Islet precursor cell (in vitro differentiated cells): ENCODE measurements at regions not wholly inside any gene's neighbourhood (a gene's known extent, or its start where the extent isn't known, plus 50 kb on each side); places are given as distances from the start of the nearest gene placed in this dataset.

Experiments
- DNase-seq: peaks from one replicate; pipeline ENCODE4 v3.0.0-alpha.2; 2018

DNA sequence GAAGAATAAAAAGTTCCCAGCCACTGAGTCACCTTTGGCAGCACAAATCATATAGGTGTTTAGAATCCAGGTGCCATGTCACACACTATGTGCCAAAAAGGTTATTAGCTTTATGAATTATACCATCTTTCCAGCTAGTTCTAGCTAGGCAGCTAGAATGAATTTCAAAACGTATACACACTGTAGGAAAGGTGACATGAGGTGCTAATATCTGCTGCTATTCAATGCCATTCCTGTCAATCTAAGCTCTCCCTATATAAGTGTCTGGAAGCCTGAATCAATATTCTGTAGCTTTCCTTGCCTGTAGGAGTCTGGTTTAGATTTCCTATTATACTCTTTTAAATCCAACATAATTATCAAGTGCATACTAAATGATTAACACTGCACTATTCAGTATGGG lies 868.6 kb downstream of the GATA3 start:
- DNase-seq, result no peak

DNA sequence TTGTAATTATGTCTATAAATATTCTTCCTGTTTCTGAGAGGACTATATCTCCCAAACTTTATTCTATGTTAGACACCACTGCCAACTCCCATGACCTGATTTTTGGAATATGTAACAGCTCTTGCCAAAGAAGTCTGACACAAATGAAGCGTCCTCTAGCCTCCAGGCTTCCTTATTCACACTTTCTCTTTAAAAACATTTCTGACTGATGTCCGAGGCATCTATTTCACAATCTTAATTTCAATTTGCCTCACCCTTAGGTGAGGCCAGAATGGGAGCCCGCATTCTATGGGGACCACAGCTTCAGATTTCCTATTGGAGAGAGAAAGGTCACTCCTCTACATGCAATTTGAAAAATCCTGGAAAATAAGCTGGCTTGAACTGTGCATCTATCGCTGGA lies 873.2 kb downstream of the GATA3 start:
- no peak for DNase-seq

DNA sequence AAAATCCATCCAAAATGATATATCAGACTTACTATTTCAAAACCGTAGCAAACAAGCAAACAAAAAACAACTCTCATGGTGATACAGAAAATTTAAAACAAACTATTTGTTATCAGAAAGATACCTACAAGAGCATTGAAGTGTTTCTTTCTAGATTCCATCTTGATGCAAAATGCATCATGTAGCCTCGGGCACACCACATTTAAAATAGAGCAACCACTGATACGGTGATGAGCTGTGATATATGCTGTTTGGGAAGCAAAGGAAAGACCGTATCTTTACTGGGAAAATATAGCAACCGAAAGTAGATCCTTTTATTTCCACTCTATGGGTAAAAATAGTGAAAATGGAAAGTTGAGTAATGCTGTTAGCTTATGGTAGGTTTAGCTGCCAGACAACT lies 892.0 kb downstream of the GATA3 start:
- DNase-seq, result no peak

GRCh38 chr10:8950978-8951377 lies 896.5 kb downstream of the GATA3 start:
- DNase-seq, result no peak

GRCh38 chr10:8951440-8952089 lies 897.1 kb downstream of the GATA3 start:
- no peak for DNase-seq

- DNase-seq, result no peak
These were observed 901.9 kb downstream of the GATA3 start for GRCh38 chr10:8956400-8956799.

GRCh38 chr10:8962249-8962648 lies 907.8 kb downstream of the GATA3 start:
- peak; percentile 58 for DNase-seq

DNA sequence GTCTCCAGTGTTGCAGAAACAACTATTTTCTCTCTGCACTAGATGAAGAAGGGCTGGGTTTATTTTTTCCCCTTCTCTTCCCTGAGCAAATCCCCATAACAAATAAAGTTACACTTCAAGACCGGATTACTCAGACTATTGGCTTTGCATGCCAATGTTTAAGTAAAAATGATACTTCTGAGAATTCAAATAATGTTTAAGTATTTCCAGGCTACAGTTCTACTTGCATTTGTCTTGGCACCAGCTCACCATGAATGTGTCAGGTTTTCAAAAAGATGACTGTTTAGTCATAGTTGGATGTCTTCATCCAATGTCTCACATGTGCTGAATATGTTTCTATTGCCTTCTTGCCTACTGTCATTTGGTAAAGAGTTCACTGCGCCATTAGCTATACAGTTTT lies 912.6 kb downstream of the GATA3 start:
- DNase-seq, result no peak

DNA sequence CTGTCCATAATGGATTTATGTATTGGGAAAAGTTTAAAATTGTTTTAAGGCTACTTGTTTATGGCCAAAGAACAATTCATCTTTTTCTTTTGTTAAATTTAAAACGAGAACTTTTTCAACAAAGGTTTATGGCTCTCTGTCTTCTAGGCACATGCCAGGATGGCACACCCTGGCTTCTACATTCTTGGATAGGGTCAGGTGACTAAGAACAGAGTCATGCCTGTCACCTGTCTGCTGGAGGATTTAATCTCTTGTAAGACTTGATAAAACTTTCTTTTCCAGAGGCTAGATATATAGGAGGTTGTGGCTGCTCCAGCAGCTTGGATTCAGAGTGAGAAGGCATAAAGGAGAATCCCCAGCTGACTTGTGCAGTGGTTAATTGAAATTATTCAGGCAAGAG lies 915.4 kb downstream of the GATA3 start:
- DNase-seq, result no peak

DNA sequence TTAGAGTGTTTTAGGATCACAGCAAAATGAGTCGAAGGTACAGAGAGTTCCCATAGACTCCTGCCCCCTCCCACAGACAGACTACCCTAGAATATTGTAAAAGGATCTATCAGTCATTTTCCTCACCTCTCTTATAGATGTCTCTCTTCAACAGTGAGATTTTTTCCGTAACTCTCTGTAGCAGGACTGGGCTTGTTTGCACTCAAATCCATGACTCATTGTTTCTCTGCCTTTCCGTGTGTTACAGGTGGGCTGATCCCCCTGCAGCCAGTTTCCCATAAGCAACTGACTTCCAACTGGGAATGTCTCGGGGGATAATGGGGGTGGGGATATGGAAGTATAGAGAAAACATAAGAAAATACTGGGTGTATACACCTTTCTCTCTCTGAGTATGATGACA lies 921.0 kb downstream of the GATA3 start:
- peak; percentile 54 for DNase-seq

DNA sequence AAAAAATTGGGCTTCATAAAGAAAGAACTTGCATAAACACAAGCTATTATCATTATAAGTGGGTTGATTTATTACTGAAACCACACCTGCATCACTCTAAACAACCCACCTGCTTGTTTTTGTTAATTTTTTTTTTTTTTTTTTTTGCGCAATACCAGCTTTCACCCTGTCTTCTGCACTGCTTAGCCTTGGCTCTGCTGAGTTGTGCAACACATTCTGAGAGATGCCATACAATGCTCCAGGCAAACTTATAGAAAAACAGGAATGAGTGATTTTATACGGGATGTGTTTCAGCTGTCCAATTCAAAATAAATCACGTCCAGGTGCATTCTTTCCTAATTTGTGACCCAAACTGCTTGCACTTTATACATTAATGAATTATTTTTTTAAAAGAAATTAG lies 923.6 kb downstream of the GATA3 start:
- no peak for DNase-seq

DNA sequence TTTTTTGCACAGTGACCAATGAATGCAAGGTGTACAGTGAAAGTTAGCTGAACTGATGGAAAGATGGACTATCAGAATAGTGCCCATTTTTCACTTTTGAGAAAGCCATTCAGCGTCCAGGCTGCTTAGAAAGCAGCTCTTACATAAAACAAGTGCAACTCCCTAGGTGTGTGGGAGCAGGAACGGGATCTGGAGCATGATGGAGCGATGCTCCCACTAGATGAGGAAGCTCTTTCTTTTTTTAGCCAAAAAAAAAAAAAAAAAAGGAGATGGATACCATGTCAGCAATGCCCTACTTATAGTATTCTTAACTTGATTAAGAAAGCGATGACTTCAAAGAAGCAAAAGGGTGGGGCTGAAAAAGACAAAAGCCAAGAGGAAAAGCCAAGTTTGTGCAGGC lies 925.5 kb downstream of the GATA3 start:
- DNase-seq, result no peak

DNA sequence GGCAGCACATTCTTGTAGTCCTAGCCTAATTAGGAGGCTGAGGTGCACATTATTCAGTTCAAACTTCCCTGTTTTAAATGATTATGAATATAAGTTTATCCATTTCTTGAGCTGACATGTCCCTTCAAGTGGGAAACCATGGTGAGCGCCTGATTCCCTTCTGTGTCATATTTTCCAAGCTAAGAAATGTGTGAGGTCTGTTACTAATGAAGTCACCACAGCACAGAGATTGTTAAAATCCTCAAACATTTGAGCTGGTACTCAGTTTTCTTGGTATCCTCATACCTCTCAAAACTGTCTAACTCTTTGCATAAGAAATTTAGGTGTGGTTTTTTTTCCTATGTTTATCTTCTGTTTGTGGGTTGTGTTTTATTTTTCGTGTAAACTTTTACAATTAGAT lies 926.8 kb downstream of the GATA3 start:
- no peak for DNase-seq

DNA sequence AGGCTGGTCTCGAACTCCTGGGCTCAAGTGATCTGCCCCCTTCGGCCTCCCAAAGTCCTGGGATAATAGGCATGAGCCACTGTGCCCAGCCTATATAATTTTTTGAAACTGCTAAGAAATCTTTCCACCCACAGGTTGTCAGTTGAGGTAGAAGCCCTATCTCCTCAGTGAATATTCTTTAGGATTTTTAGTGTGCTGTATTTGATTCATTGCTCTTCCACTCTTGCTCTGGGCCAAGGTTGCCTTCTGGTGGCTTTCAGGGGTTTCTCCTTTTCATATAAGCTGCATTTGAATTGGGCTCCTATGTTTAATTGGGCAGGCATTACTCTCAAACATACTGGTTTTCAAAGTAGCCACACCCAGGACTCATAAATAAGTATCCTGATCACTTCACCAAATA lies 931.2 kb downstream of the GATA3 start:
- no peak for DNase-seq

- DNase-seq, result no peak
These were observed 932.5 kb downstream of the GATA3 start for GRCh38 chr10:8986975-8987374.

- DNase-seq, result no peak
These were observed 933.2 kb downstream of the GATA3 start for GRCh38 chr10:8987712-8988111.

- no peak for DNase-seq
These were observed 935.9 kb downstream of the GATA3 start for GRCh38 chr10:8990280-8990987.

DNA sequence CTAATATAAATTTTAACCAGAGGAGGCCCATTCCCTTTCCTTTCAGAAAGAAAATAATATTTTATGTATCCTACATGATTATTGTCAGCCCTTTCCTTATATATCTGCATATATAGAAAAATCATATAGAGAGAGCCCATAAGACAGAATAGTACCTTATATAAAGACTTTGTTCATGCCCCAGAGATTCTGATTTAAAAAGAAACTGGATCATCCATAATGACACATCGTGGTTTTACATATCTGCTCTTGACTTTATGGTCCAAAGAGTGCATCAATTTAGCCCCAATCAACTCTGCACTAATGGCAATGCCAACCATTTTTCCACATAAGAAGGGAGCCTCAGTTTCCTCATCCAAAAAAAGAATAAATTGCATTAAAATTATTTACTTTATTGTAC lies 937.5 kb downstream of the GATA3 start:
- no peak for DNase-seq

GRCh38 chr10:8993864-8994263 lies 939.4 kb downstream of the GATA3 start:
- DNase-seq, result no peak

DNA sequence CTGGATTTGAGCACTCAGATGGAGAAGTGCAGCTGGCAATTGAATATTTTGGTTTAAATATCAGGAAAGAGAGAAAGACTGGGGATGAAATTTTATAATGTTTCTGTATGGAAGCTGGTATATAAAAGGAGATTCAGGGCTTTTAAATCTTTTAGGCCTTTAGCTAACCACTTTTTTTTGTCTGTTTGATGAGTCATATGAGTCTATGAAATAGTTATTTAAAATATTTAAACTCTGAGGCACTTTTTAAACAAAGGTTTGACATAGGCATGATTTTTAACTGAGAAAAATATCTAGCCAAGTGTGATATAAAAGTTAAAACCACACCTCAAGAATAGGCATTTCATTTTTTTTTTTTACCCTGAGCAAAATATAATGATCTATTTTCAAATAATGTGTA lies 944.3 kb downstream of the GATA3 start:
- DNase-seq, result no peak

DNA sequence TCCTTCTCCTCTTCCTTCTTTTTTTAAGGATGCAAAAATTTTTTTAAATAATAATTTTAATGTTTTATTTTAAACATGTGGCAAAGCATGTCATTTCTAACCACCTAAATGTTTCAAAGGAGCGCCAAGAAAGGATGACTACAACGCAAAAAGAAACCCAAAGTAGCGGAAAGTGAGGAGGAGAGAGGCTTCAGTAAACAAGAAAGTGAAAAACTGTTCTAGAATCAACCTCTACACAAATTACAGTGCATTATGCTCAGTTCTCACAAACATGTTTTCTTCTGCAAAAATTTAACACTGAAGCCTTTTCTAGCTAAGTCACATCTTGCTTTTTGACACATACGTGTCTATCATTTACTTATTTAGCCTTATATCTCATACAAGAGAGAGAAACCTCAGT lies 948.6 kb downstream of the GATA3 start:
- no peak for DNase-seq

DNA sequence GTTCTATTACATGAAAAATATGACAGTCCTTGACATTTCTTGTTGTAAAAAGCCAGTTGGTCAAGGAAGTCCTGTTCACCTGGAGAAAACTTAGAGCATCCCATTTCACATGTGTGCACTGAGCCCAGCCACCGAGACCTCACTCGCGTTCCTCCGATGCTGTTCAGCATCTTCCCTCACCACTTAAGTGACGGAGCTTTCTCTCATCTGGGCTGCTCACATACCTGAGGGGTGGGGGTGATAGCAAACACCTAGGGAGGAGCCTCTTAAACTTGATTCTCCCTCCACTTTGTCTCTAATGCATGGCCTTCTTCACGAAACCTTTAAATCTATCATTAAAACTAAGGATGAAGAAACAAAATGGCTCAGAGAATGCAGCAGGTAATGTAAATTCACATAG lies 950.2 kb downstream of the GATA3 start:
- DNase-seq, result no peak

DNA sequence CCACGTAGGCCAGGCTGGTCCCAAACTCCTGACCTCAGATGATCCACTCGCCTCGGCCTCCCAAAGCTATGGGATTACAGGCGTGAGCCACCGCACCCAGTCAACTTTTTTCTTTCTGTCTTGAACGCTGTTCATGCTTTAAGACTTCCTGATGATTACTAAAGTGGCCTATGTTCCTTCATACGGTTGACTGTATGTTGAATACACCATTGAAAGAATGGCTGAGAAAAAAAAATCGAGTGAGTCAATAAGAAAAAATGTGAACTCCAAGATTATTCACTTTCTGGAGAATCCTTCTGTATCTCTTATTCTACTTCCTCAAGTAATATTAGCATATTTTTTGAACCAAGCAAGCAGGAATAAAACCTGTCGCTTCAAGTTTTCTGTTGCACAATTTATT lies 955.0 kb downstream of the GATA3 start:
- DNase-seq, result no peak

- no peak for DNase-seq
These were observed 955.6 kb downstream of the GATA3 start for GRCh38 chr10:9010093-9010492.
